RCC 7860 (cell line): ENCODE measurements at regions not wholly inside any gene's neighbourhood (a gene's known extent, or its start where the extent isn't known, plus 50 kb on each side); places are given as distances from the start of the nearest gene placed in this dataset.

Source experiments
- DNase-seq: peaks from one replicate; pipeline ENCODE4 v3.0.0-alpha.2; 2015; ENCODE audit warnings: low spot score
- FAIRE-seq: peaks from 2 replicates; lab custom pipeline; 2012; peaks lifted over from hg19 to GRCh38; lab: Jason Lieb, UNC

DNA sequence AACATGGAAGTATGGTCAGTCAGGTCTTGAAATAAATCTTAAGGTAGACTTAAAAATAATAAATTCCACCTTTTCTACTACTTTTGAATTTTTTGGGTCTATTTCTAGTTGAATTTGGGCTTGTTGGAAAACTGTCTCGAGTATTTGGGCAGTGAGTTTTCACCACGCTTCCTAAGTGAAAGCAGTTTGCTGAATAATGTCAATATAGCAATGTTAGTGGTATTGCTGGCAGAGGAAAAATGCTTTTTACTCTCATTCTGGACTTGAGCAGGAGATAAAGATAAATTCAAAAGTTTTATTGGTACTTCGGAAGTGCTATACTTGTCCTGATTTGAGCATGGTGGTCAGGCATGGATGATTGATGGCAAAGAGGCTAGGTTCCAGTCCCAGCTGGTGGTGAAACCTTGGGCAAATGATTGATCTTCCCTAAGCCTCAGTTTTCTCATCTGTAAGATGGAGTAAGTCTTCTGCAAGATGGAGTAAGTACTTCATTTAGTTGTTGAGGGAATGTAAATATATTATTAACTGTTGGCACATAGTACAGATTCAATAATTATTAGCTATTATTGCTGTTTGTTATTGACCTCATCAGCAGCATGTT, 503.5 kb upstream of the ZEB2 start:
- no peak for FAIRE-seq
- no peak for DNase-seq

DNA sequence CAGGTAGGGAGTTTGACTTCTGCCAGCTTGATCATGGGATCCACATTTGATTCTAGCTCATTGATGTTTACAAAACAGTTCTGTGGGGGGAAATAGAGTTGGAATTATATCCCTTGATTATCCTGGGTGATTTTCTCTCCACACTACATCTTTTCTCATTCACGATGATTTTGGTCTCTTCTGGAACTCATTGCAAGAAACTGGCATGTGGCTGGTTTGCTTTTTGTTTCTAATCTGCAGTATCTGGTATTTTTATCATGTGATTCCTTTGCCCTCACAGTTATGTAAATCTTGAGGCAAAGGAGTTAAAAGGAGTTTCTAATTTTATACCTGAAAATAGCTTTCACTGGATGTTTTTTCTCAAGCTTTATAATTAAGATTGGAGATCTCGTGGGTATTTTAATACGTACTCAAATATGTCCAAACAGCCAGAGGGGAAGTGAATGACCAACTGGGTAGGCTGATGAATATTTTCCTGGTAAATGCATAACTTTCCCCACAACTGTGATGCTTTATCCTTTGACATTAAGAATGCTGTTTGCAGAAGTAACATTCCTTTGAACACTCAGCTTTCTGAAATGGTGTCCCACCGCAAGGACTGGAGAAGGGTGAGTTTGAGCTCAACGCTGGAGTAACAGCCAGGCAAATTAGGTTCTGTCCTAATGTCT, 502.9 kb upstream of the ZEB2 start:
- peak; percentile 93 for FAIRE-seq

DNA sequence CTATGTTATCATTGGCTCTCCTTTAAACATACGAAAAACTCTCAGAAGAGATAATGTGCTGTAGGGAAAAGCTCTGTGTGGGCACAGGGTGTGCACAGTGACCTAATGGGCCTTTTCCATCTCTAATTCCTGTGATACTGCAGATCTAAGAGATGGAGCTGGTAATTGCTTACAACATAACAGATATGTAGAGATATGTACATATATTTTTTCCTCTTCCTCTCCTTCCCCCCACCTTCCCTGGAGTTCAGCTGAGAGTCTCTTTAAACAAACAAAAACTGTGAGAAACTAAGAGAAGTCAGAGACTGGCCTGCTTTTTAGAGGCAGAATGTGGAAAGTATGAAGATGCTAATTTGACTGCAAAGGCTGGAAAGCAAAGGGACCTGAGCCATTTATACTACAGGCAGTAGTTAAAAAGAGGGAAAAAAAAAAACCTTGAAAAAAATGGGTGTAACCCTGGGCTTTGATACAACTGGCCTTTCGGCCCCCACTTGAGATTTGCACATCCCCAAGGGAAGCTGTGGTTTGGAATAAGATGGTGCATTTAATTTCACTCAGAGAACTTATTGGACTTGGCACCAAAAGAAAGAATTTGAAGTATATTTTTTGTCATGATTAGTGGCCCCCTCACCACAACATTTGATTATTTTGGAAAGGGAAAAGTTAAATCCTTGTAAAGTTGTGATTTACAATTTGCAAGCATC, 502.2 kb upstream of the ZEB2 start:
- no peak for FAIRE-seq
- no peak for DNase-seq

More for the DNA sequence above, 502.9 kb upstream of the ZEB2 start:
- DNase-seq, result peak; percentile 82

DNA sequence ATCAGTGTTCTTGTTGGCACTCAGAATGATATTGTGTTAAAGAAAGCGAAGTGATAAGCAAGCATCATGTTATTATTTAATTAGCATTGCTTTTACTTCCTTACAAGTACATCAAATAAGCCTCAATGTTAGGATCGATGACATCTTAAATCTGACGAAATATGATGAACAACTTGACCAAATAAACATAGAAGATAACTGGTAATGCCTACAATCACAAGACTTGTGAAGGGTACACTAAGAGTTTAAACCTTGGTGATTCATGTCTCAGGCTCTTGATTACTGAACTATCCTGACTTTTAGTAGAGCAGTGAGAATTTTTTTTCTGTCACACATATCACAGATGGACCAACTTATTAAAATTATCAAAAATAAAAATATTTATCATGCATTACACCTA, 500.8 kb upstream of the ZEB2 start:
- DNase-seq (peak; percentile 30), FAIRE-seq (peak; percentile 25)

DNA sequence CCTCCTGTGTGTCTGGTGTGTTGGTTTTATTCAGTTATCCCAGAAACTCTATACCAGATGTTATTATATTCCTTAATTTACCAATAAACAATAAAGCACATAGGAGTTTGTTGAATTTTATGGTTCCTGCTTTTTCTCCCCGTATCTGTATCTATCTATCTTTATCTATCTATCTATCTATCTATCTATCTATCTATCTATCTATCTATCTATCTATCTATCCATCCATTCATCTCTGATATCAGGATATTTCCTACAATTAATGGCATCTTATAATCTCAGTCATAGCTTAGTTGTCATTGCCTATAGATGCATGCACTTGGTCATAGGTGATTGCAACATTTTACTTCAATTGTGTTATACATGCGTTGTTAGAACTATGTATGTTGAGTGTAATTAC, 500.2 kb upstream of the ZEB2 start:
- no peak for DNase-seq
- no peak for FAIRE-seq

DNA sequence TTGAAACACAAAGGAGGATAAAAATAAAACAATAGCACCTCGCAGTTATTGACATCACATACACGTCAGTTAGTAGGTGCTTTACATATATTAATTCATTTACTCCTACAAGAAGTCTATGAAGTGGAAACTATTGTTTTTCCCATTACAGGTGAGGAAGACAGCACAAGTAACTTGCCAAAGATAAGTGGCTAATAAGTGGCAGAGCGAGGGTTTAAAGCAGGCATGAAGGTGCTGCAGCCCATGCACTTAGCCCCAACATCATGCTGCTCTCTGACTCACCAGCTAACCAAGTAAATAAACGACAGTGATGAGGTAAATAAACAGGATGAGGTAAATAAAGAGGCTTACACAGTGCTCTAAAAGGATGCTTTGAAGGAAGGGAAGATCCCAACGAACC, 498.6 kb upstream of the ZEB2 start:
- FAIRE-seq (no peak), DNase-seq (no peak)

DNA sequence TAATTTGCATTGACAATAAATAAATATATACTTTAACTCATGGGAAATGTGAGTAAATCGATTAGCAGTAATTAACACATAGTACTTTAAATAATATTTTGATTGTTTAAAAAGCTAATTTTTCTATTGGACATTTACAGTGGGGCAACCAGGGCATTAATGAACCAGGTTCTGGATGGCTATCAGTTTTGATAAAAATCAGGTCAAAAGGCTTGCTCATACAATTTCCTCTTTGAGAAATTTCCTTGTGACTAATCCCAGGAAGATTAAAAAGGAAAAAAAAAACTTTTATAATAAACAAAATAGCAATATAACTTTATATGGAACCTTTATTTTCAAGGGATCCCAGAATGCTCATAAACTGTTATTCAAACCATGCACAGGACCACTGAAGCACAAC, 497.2 kb upstream of the ZEB2 start:
- DNase-seq (no peak), FAIRE-seq (no peak)

DNA sequence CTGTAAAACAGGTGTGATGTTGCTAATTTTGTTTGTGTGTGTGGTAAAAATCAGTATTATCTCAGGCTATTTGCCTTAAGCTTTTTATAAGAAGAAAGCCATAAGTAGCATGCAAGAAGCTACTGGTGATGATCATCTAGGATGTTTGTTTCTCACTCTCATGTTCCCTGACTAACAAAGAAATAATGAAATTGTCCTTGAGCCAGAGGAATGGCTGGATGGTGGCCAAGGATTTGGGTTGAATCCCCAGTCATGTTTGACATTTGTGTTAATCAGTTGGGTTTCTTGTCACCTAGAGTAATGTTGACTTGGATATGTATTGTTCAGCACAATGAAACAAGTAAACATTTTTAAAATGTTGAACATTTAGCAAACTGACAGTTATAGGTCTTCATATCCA, 496.8 kb upstream of the ZEB2 start:
- DNase-seq (no peak), FAIRE-seq (no peak)

DNA sequence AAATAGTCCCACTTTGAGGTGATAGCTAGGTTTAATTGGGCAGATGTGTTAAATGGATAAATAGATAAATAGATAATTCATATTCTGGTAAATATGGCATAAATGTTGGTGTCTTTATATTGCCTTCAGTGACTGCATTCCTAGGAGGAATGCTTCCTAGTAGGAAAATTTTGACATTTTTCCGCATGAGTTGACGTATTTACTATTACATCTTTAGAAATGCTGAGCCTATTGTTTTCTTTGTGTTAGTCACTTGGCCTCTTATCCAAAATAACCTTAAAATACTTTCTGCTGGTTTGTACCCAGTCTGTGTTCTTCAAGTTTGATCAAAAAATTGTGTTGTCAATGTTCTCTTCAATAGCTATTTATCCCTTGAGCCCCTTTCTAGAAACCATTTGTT, 495.6 kb upstream of the ZEB2 start:
- no peak for FAIRE-seq
- no peak for DNase-seq

DNA sequence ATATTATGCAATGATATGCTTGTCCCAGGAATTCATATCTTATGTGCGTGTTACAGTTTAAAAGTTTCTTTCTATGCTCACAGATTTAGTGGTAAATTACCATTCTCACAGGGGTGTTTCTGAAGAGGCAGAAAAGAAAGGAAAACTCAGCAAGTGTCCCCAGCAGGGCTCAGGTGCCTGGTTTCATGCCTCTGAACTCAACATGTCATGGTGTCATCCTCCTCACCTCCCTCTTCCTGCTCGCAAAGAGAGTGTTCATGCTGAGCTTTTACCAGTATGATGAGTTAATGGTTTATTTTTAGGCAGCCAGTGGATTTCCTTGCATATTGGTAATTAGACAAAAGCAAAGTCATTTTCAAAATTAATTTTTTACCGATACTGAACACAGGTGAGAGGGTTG, 492.9 kb upstream of the ZEB2 start:
- DNase-seq, result no peak
- no peak for FAIRE-seq

DNA sequence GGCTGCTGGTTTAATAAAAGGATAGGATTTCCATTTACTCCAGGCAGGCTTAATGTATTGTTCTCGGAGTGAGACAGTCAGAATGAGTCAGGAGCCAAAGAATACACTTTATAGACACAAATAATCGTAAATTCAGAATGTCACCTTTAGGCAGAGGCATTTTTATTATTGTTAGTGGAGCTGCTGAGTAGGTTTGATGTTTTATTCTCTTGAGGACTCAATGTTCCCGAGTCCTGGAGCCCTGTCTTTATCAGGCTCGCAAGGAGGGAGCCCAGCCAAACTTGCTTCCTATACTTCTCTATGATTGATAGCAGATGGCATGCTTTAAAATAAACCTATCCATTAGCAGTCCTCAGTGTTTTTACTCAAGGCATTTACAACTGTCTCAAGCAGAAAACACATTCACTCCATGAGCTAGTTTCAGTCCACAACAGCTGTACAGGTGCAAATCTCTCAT, 492.3 kb upstream of the ZEB2 start:
- DNase-seq (no peak), FAIRE-seq (no peak)

DNA sequence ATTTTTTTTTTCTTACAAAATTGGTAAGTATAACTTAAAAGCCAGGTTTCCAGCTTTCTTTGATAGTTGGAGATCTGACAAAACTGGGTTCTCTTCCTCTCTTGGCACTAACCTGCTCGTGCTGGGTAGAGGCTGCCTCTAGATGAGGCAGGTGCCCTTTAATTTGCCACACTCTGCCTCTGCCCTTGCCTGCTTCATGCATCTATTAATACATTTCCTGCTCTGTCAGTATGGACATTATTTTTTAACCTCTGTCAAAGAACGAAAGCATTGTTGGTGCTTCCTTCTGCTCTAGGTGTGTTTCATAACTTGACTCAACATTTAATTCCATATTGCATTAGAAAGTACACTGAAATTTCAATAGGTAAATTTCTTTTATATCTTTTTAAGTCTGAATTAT, 490.7 kb upstream of the ZEB2 start:
- DNase-seq (no peak), FAIRE-seq (no peak)

DNA sequence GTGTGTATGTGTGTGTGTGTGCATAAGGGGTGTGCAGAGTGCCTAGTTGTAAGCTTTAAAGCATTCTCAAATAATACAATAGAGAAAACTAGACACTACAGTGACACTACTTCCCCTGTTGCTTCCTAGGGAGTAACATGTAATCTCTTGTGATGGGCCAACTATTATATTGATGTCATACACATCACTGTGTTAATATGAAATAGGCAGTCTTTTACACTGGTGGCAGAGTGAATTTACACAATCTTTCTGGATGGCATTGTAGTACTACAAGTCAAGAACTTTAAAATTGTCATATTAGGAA, 488.0 kb upstream of the ZEB2 start:
- no peak for FAIRE-seq

DNA sequence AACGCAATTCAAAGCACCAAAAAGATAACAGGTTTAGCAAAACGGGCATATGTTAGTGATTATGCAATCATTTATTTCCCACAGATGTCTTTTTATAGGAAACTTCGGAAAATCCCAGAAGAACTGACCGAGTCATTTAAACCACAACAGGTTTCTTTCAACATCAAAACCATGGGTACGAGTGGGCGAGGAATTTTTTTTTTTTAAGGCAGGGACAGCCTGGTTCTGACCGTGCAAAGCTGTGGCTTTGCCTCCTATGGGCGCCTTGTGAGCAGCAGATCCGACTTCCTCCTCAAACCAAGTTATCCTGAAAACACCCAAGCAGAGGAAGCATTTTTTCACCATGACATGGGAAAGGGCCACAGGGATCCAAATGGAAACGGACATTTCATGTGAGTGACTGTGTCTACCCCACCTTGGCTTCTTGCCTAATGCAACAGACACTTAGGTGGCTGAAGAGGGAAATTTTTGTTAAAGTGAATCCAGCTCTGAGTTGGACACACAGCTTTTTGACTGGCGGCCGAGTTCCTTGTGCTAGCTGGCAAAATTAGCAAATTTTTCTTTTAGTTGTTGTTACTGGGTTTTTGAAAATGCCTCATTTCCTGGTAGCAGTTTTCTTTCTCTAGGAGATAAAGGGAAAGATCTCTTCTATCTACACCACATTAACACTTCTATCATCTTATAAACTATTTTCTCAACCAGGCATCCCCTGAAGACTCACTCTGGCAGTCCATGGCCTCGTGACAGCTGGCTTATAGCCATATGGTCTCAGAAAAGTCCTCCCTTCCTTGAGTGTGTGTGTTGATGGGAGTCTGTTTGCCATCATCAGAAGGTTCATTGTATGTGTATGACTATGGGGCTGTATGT, 487.4 kb upstream of the ZEB2 start:
- peak; percentile 98 for DNase-seq
- peak; percentile 96 for FAIRE-seq

More for the DNA sequence above, 488.0 kb upstream of the ZEB2 start:
- DNase-seq, result no peak

DNA sequence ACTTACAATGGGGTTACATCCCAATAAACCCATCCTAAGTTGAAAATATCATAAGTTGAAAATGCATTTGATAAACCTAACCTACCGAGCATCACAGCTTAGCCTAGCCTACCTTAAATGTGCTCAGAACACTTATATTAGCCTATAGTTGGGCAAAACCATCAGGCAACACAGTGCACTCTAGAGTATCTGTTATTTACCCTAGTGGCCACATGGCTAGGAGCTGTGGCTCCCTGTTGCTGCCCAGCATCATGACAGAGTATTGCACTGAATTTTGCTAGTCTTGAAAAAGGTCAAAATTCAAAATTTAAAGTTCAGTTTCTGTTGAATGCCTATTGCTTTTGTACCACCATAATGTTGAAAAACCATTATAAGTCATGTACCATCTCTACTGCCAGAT, 482.7 kb upstream of the ZEB2 start:
- FAIRE-seq (no peak), DNase-seq (no peak)

DNA sequence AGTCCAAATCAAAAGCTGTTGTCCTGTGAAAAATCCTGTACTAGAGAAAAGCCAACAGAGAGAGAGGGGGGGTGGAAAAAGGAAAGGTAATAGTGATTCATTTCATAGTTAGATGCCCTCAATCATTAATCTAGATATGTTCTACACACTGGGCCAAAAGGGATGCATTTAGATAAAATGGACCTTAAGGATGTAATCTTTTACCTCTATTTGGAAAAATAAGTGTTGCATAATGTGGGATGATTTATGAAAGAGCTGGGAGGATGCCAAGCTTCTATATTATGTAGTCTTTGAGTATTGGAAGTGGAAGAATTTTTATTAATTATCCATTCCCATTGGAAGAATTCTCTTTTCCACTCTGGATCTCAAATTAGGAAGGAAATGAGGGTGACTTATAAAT, 480.5 kb upstream of the ZEB2 start:
- DNase-seq (no peak), FAIRE-seq (peak; percentile 48)

DNA sequence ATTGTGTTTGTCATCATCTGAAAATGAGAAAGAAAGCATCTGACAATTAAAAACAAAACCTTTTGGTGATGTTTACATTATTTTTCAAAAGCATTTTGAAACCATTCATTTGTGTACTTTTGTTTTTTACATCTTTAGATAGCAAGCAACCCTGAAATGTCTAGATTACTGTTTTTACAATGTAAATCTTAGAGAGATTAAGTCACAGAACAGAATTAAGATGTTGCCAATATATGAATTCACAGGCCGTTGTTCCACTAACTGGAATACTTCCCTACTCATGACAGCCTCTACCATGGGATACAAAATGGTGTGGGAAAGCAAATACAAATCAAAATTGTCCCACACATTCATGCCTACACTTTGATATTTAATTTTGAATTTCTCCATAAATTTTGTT, 480.0 kb upstream of the ZEB2 start:
- FAIRE-seq, result no peak
- DNase-seq, result no peak

DNA sequence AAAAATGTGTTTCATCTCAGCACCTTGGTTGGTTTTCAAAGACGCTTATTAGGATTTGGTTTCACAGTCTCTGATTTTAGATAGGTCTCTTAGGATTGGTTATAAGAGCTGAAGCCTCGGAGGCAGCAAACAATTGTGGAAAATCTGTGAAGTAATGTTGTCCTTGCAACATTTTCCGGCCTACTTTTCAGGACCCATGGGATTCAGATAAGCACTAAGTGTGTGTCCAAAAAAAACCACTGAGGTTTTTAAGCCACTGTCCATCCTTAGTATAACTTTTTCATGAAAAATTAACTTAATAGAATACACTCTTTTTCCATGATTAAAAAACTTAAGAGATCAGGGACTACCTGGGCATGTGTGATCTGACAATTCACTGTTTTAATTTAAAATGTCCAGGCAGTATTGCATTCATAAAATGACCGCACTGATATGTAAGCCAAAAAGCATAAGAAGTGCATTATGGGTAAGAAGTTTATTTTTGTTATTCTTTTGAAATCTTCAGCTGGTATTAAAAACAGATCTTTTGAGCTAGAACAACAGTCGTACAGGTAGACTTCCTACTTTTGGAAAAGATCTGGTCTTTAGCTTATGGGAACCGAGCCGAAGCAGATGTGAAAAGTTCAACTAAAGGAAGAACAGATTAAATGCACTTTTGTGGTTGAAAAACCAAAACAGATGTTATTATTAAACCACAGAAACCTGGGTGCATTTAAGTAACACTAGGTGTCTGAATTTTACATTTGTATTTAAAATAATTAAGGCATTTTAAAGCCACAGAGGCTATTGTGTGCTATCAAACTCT, 479.4 kb upstream of the ZEB2 start:
- DNase-seq (no peak), FAIRE-seq (no peak)

DNA sequence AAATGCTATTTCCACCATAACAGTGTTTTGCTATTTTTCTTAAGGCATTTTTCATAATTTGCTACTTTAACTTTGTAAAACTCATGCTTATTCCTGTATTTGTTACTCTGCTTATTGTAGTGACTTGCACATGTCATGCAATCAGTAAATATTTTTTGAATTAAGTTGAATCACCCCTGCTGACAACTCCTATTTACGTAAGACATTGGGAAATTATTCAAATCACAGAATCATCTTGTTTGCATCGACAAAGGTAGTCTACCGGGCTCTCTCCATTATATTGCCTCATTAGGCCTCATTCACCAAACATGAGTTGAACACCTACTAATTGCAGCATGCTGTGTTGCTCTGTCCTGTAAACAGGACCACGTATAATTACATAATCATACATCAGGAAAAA, 478.5 kb upstream of the ZEB2 start:
- FAIRE-seq (no peak), DNase-seq (no peak)

DNA sequence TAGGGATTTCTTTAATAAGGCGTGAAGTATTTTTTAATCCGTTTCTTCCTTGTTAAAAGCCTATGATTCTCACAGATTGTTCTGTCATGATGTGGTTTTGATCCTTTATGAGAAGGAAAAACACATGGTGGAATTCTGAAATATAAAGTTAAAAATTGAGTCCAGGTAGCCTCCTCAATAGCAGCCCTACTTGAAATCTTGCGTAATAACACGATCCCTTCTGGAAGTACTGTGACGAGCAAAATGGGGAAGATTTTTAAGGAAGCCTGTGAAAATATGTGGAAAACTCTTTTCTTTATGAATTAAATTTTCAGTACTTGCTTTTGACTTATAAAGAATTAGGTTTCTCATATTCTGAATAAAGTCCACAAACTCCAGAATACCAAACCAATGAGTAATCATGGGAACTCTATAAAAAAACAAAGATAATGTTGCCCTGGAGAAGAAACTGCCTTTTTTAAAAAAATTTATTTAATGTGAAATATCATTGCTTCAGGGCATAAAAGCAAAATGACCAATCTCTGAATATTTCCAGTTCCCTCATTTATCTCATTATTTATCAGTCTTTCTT, 476.4 kb upstream of the ZEB2 start:
- FAIRE-seq, result no peak
- DNase-seq, result peak; percentile 30
